HCT116 (cell line): ENCODE measurements at regions not wholly inside any gene's neighbourhood (a gene's known extent, or its start where the extent isn't known, plus 50 kb on each side); places are given as distances from the start of the nearest gene placed in this dataset.

Experiments
- ATAC-seq: fragments of 200-7000 bp; cut with Tn5 transposase; 2 replicates; pipeline ENCODE4 v1.9.1; 2020; ENCODE audit warnings: mild to moderate bottlenecking, moderate library complexity
- BruUV-seq: library from RNA; stranded (reverse); fragments of 400-500 nt; replicated peaks from 2 replicates; lab custom pipeline; 2021; lab: Mats Ljungman, UMichigan
- CTCF ChIA-PET: fragments of 300-600 bp; sonication (Branson Sonifier 250); formaldehyde crosslinking; loops from one replicate; lab custom pipeline; 2021; ENCODE audit warnings: antibody characterized with exemption; lab: Charles Lee
- POLR2A ChIA-PET: fragments of 300-600, 350-600 bp; sonication (Branson Sonifier 250); formaldehyde crosslinking; loops from one replicate; lab custom pipeline; 2021; ENCODE audit warnings: antibody characterized with exemption; lab: Charles Lee
- RAD21 ChIA-PET, 2 experiments: fragments of 300-600 bp; sonication (Branson Sonifier 250); formaldehyde crosslinking; loops; one replicate each; lab custom pipeline; 2023; ENCODE audit warnings: low total read pairs in 2 of 2; ENCODE audit not compliant: uncharacterized antibody in 2 of 2, unreplicated experiment in 2 of 2, low non-redundant PET in 1 of 2; lab: Charles Lee
- DNase-seq: peaks from one replicate; pipeline ENCODE4 v3.0.0-alpha.2; 2010; ENCODE audit warnings: low read depth, low spot score
- H2AFZ ChIP-seq: fragments of 200-600 bp; shearing (Covaris generic), sonication (generic); 2 replicates; pipeline ENCODE4 v1.6.1; 2017; ENCODE audit warnings: low read depth, mixed run types, mixed read lengths, antibody characterized with exemption, low read length; ENCODE audit not compliant: poor library complexity, severe bottlenecking
- H3K27ac ChIP-seq: 2 replicates; pipeline ENCODE4 v1.5.1; 2012; ENCODE audit warnings: low read depth, low read length
- H3K27me3 ChIP-seq: fragments of 200-600 bp; sonication (generic); 2 replicates; pipeline ENCODE4 v1.6.1; 2016; ENCODE audit warnings: mixed run types, low read length, mixed read lengths; ENCODE audit not compliant: insufficient read depth
- H3K36me3 ChIP-seq, 2 experiments: fragments of 200-500 bp in 1 of 2; fragments of 200-600 bp in 1 of 2; sonication (Bioruptor generic) in 1 of 2; sonication (generic) in 1 of 2; 2 replicates each; pipeline versions ENCODE4 v1.5.1 to v1.6.1; 2014 to 2016; ENCODE audit warnings: low read length in 2 of 2, inconsistent platforms in 1 of 2, mixed read lengths in 1 of 2, mixed run types in 1 of 2; ENCODE audit not compliant: insufficient read depth in 2 of 2, control insufficient read depth in 1 of 2
- H3K4me1 ChIP-seq, 2 experiments: fragments of 200-600 bp in 1 of 2; sonication (generic) in 1 of 2; 2 replicates each; pipeline versions ENCODE4 v1.5.1 to v1.6.1; 2012 to 2017; ENCODE audit warnings: low read length in 2 of 2, inconsistent platforms in 1 of 2, mild to moderate bottlenecking in 1 of 2, mixed read lengths in 1 of 2, mixed run types in 1 of 2, moderate library complexity in 1 of 2; ENCODE audit not compliant: insufficient read depth in 2 of 2, control insufficient read depth in 1 of 2
- H3K4me2 ChIP-seq: fragments of 200-600 bp; sonication (generic); 2 replicates; pipeline ENCODE4 v1.6.1; 2017; ENCODE audit warnings: mixed run types, low read length, mixed read lengths
- H3K4me3 ChIP-seq, 2 experiments: fragments of 200-600 bp in 1 of 2; sonication (generic) in 1 of 2; replicated peaks in 1 of 2; 2 replicates each; pipeline ENCODE4 v1.5.1; 2011 to 2016; ENCODE audit warnings: low read length in 2 of 2, control low read depth in 1 of 2, low read depth in 1 of 2, mild to moderate bottlenecking in 1 of 2, mixed read lengths in 1 of 2, mixed run types in 1 of 2
- H3K79me2 ChIP-seq: fragments of 200-600 bp; sonication (generic); 2 replicates; pipeline ENCODE4 v1.6.1; 2017; ENCODE audit warnings: mild to moderate bottlenecking, mixed run types, low read length, moderate library complexity, mixed read lengths; ENCODE audit not compliant: insufficient read depth
- H3K9ac ChIP-seq: fragments of 200-600 bp; sonication (generic); 2 replicates; pipeline ENCODE4 v1.6.1; 2016; ENCODE audit warnings: low read length, mixed read lengths
- H3K9me2 ChIP-seq: fragments of 200-600 bp; sonication (generic), shearing (Covaris generic); 2 replicates; pipeline ENCODE4 v1.6.1; 2017; ENCODE audit warnings: mixed run types, mild to moderate bottlenecking, moderate library complexity; ENCODE audit not compliant: insufficient read depth
- H3K9me3 ChIP-seq, 2 experiments: fragments of 200-500 bp in 1 of 2; fragments of 200-600 bp in 1 of 2; sonication (Bioruptor generic) in 1 of 2; sonication (generic) in 1 of 2; 2 replicates each; pipeline ENCODE4 v1.6.1; 2014 to 2017; ENCODE audit warnings: low read length in 2 of 2, mixed read lengths in 2 of 2, inconsistent platforms in 1 of 2, low read depth in 1 of 2, mild to moderate bottlenecking in 1 of 2, mixed run types in 1 of 2, moderate library complexity in 1 of 2; ENCODE audit not compliant: control insufficient read depth in 1 of 2, insufficient read depth in 1 of 2
- H4K20me1 ChIP-seq: fragments of 200-600 bp; sonication (generic), shearing (Covaris generic); 2 replicates; pipeline ENCODE4 v1.6.1; 2017; ENCODE audit warnings: mixed run types, mild to moderate bottlenecking, moderate library complexity; ENCODE audit not compliant: insufficient read depth
- EGR1 ChIP-seq: IDR thresholded peaks from 2 replicates; pipeline ENCODE4 v1.6.1; 2012; ENCODE audit warnings: low read depth
- ELF1 ChIP-seq: IDR thresholded peaks from 2 replicates; pipeline ENCODE4 v1.6.1; 2012; ENCODE audit warnings: low read depth, borderline replicate concordance
- EZH2 ChIP-seq: fragments of 200-600 bp; sonication (generic); IDR thresholded peaks from 2 replicates; pipeline ENCODE4 v1.6.1; 2017; ENCODE audit warnings: antibody characterized with exemption, mixed run types
- FOSL1 ChIP-seq: IDR thresholded peaks from 2 replicates; pipeline ENCODE4 v1.6.1; 2012; ENCODE audit warnings: low read depth
- POLR2AphosphoS5 ChIP-seq: IDR thresholded peaks from 2 replicates; pipeline ENCODE4 v1.6.1; 2011; ENCODE audit warnings: mild to moderate bottlenecking, low read depth, low read length, moderate library complexity
- SIN3A ChIP-seq: IDR thresholded peaks from 2 replicates; pipeline ENCODE4 v1.6.1; 2012; ENCODE audit warnings: low read depth
- TCF7L2 ChIP-seq: IDR thresholded peaks from 2 replicates; pipeline ENCODE4 v1.7.0; 2011; ENCODE audit warnings: borderline replicate concordance, inconsistent platforms; ENCODE audit not compliant: insufficient read depth, insufficient read length; ENCODE audit errors: extremely low read depth
- ZFX ChIP-seq: fragments of 450-650 bp; IDR thresholded peaks from 2 replicates; pipeline ENCODE4 v1.6.1; 2017
- intact Hi-C: fragments of 100-400 bp; cut with micrococcal nuclease; formaldehyde crosslinking; loops from 2 replicates; pipeline ENCODE4 v1.10.0; 2022
- TF ChIP-seq, protein P1 (sequence below), 3 experiments: fragments of 200-600 bp in 1 of 3; sonication (generic) in 1 of 3; IDR thresholded peaks in 2 of 3; conservative IDR thresholded peaks in 1 of 3; 2 replicates each; pipeline ENCODE4 v1.5.1; 2012 to 2017; ENCODE audit warnings: low read depth in 2 of 3, low read length in 2 of 3, antibody characterized with exemption in 1 of 3, borderline replicate concordance in 1 of 3, control low read depth in 1 of 3, mild to moderate bottlenecking in 1 of 3, mixed read lengths in 1 of 3, mixed run types in 1 of 3, moderate library complexity in 1 of 3; ENCODE audit not compliant: insufficient read depth in 1 of 3
- TF ChIP-seq, protein P2 (sequence below): IDR thresholded peaks from 2 replicates; pipeline ENCODE4 v1.6.1; 2012; ENCODE audit warnings: low read depth

DNA sequence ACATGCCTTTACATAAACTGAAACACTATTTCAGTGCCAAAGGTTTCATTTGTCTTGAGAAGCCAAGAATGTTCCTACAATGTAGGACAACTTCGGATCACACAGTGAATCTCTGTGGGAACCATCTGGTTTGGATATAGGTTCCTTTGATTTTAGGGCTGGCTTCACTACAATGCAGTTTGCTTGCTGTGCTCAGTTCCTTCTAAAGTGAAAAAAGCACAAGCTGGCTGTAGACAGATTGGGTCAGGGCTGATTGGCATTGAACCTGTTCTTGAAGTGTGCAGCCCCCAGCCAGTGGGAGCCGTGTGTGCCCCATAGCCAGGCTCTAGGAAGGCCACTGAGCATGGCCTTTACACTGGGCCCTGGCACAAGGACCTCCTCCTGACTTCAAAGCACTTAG, 167.9 kb upstream of the HNRNPA3 start:
- ATAC-seq, result no peak
- BruUV-seq, result no TSS peak
- Histone ChIP-seq H3K4me1 (no peaks in the 10 kb centered on the region), H4K20me1 (no peaks in the 10 kb centered on the region), H3K9me3 (no peaks in the 10 kb centered on the region), H3K4me3 (no peak overlapping the region), H3K4me2 (no peak overlapping the region), H3K27me3 (peaks cover 59% of the 10 kb centered on the region), H3K36me3 (no peaks in the 10 kb centered on the region), H2AFZ (no peak overlapping the region), H3K9ac (no peak overlapping the region), H3K9me2 (no peaks in the 10 kb centered on the region), H3K27ac (no peak overlapping the region), H3K79me2 (no peaks in the 10 kb centered on the region)
- intact Hi-C loops, result no loop called here
- TF ChIP-seq EGR1 (no peak), ZFX (no peak), EZH2 (no peak), SIN3A (no peak), POLR2AphosphoS5 (no peak), FOSL1 (no peak), ELF1 (no peak), TCF7L2 (no peak)
- TF ChIP-seq, protein P1, sequence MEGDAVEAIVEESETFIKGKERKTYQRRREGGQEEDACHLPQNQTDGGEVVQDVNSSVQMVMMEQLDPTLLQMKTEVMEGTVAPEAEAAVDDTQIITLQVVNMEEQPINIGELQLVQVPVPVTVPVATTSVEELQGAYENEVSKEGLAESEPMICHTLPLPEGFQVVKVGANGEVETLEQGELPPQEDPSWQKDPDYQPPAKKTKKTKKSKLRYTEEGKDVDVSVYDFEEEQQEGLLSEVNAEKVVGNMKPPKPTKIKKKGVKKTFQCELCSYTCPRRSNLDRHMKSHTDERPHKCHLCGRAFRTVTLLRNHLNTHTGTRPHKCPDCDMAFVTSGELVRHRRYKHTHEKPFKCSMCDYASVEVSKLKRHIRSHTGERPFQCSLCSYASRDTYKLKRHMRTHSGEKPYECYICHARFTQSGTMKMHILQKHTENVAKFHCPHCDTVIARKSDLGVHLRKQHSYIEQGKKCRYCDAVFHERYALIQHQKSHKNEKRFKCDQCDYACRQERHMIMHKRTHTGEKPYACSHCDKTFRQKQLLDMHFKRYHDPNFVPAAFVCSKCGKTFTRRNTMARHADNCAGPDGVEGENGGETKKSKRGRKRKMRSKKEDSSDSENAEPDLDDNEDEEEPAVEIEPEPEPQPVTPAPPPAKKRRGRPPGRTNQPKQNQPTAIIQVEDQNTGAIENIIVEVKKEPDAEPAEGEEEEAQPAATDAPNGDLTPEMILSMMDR (IDR thresholded peaks at IDR 0.05 in 2 of 3, conservative IDR thresholded peaks at IDR 0.05 in 1 of 3; ENCODE audit: borderline replicate concordance in 1 of 3, insufficient read depth in 1 of 3, low read depth in 2 of 3, low read length in 2 of 3), result no peak
- TF ChIP-seq, protein P2, sequence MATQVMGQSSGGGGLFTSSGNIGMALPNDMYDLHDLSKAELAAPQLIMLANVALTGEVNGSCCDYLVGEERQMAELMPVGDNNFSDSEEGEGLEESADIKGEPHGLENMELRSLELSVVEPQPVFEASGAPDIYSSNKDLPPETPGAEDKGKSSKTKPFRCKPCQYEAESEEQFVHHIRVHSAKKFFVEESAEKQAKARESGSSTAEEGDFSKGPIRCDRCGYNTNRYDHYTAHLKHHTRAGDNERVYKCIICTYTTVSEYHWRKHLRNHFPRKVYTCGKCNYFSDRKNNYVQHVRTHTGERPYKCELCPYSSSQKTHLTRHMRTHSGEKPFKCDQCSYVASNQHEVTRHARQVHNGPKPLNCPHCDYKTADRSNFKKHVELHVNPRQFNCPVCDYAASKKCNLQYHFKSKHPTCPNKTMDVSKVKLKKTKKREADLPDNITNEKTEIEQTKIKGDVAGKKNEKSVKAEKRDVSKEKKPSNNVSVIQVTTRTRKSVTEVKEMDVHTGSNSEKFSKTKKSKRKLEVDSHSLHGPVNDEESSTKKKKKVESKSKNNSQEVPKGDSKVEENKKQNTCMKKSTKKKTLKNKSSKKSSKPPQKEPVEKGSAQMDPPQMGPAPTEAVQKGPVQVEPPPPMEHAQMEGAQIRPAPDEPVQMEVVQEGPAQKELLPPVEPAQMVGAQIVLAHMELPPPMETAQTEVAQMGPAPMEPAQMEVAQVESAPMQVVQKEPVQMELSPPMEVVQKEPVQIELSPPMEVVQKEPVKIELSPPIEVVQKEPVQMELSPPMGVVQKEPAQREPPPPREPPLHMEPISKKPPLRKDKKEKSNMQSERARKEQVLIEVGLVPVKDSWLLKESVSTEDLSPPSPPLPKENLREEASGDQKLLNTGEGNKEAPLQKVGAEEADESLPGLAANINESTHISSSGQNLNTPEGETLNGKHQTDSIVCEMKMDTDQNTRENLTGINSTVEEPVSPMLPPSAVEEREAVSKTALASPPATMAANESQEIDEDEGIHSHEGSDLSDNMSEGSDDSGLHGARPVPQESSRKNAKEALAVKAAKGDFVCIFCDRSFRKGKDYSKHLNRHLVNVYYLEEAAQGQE, result no peak
- DNase-seq, result no peak
- ChIA-PET RAD21 (no interaction called here), CTCF (no interaction called here), POLR2A (no interaction called here)
